ENCODE measurements at regions not wholly inside any gene's neighbourhood (a gene's known extent, or its start where the extent isn't known, plus 50 kb on each side); places are given as distances from the start of the nearest gene placed in this dataset.

DNA sequence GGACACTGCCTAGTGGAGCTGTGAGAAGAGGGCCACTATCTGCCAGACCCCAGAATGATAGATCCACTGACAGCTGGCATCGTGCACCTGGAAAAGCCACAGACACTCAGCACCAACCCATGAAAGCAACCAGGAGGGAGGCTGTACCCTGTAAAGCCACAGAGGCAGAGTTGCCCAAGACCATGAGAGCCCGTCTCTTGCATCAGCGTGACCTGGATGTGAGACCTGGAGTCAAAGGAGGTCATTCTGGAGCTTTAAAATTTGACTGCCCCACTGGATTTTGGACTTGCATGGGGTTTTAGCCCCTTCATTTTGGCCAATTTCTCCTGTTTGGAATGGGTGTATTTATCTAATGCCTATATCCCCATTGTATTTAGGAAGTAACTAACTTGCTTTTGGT is 83.5 kb upstream of the P3H2 start (continued):
- TF ChIP-seq, protein P1, sequence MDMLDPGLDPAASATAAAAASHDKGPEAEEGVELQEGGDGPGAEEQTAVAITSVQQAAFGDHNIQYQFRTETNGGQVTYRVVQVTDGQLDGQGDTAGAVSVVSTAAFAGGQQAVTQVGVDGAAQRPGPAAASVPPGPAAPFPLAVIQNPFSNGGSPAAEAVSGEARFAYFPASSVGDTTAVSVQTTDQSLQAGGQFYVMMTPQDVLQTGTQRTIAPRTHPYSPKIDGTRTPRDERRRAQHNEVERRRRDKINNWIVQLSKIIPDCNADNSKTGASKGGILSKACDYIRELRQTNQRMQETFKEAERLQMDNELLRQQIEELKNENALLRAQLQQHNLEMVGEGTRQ (CRISPR knock-in tag; IDR thresholded peaks at IDR 0.05): no peak

DNA sequence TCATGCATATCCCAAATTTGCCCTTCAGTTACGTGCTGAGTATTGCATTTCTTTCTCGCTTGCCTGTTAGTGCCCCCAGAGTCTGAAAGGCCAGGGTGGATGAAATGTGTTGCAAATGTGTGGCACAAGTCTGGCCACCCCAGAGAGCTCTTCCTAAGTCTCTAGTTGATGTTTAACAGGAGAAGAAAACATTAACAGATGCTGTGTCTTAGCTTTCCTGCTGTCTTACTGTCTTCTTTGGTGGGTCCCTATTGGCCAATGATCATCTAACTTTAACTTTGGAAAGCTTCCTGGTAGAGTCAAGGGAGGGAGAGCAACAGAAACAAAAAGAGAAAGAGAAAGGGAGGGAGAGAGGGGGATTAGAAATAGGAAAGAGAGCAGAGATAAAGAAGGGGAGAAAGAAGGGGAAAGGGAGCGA is 76.7 kb upstream of the P3H2 start:
- Histone ChIP-seq H3K79me2 (ENCODE audit: control insufficient read depth, insufficient read depth, low read length) (no peaks in the 10 kb centered on the region), H3K27me3 (ENCODE audit: control insufficient read depth in 2 of 2, insufficient read depth in 2 of 2, low read length in 2 of 2) (no peaks in the 10 kb centered on the region), H2AFZ (ENCODE audit: low read depth, low read length) (no peak overlapping the region), H3K4me1 (replicated peaks in 1 of 2; ENCODE audit: control insufficient read depth in 2 of 2, insufficient read depth in 2 of 2, low read length in 2 of 2) (no peaks in the 10 kb centered on the region), H3K27ac (ENCODE audit: extremely low read depth, low read depth, low read length) (no peak overlapping the region), H4K20me1 (replicated peaks; ENCODE audit: control insufficient read depth, insufficient read depth, low read length) (no peaks in the 10 kb centered on the region), H3K4me2 (ENCODE audit: insufficient read depth, low read length) (no peak overlapping the region), H3K9me3 (replicated peaks; ENCODE audit: control insufficient read depth, insufficient read depth, low read depth, low read length) (no peaks in the 10 kb centered on the region), H3K9ac (ENCODE audit: insufficient read depth in 1 of 2, low read depth in 2 of 2, low read length in 2 of 2) (no peak overlapping the region), H3K9me1 (ENCODE audit: control insufficient read depth, insufficient read depth, low read length) (no peaks in the 10 kb centered on the region), H3K4me3 (no peak overlapping the region), H3K36me3 (ENCODE audit: control insufficient read depth, insufficient read depth, low read length) (no peaks in the 10 kb centered on the region)
- FAIRE-seq (no peak), ATAC-seq (no peak), DNase-seq (ENCODE audit: extremely low read depth in 1 of 4, low spot score in 3 of 4) (no peak)
- BruUV-seq (replicated peaks): no TSS peak
- TF ChIP-seq ATF1 (CRISPR knock-in tag; IDR thresholded peaks at IDR 0.05): no peak
- no peak for TF ChIP-seq ATF1 (tag; IDR thresholded peaks at IDR 0.05)
- no peak for TF ChIP-seq PTTG1 (tag; IDR thresholded peaks at IDR 0.05; ENCODE audit: low read depth)
- intact Hi-C loops (cut with micrococcal nuclease): no loop called here
- WGBS (ENCODE audit: insufficient coverage, low coverage, missing lambda C conversion rate): 3% methylated on average over 2 of the region's 3 CpGs
- in situ Hi-C loops (cut with MboI): no loop called here
- ChIA-PET POLR2A (no interaction called here), CTCF (ENCODE audit: low intra/inter-chr PET ratio) (no interaction called here)

- no peak for FAIRE-seq
- Histone ChIP-seq H3K9me3 (replicated peaks; ENCODE audit: control insufficient read depth, insufficient read depth, low read depth, low read length) (no peaks in the 10 kb centered on the region), H3K4me3 (no peak overlapping the region), H3K27me3 (ENCODE audit: control insufficient read depth in 2 of 2, insufficient read depth in 2 of 2, low read length in 2 of 2) (no peaks in the 10 kb centered on the region), H4K20me1 (replicated peaks; ENCODE audit: control insufficient read depth, insufficient read depth, low read length) (no peaks in the 10 kb centered on the region), H3K79me2 (ENCODE audit: control insufficient read depth, insufficient read depth, low read length) (no peaks in the 10 kb centered on the region), H2AFZ (ENCODE audit: low read depth, low read length) (no peak overlapping the region), H3K9me1 (ENCODE audit: control insufficient read depth, insufficient read depth, low read length) (no peaks in the 10 kb centered on the region), H3K27ac (ENCODE audit: extremely low read depth, low read depth, low read length) (no peak overlapping the region), H3K4me1 (replicated peaks in 1 of 2; ENCODE audit: control insufficient read depth in 2 of 2, insufficient read depth in 2 of 2, low read length in 2 of 2) (no peaks in the 10 kb centered on the region), H3K36me3 (ENCODE audit: control insufficient read depth, insufficient read depth, low read length) (no peaks in the 10 kb centered on the region), H3K9ac (ENCODE audit: insufficient read depth in 1 of 2, low read depth in 2 of 2, low read length in 2 of 2) (no peak overlapping the region), H3K4me2 (ENCODE audit: insufficient read depth, low read length) (no peak overlapping the region)
- 0% methylated on average over 3 of the region's 3 CpGs for WGBS (ENCODE audit: insufficient coverage, low coverage, missing lambda C conversion rate)
- in situ Hi-C loops (cut with MboI) (no loop called here), intact Hi-C loops (cut with micrococcal nuclease) (no loop called here)
- BruUV-seq (replicated peaks): no TSS peak
- ChIA-PET POLR2A (no interaction called here), CTCF (ENCODE audit: low intra/inter-chr PET ratio) (no interaction called here)
- ATAC-seq: no peak
- DNase-seq (ENCODE audit: extremely low read depth in 1 of 4, low spot score in 3 of 4): no peak
- TF ChIP-seq HBP1 (CRISPR knock-in tag; IDR thresholded peaks at IDR 0.05) (no peak), ZKSCAN1 (IDR thresholded peaks at IDR 0.05; ENCODE audit: low read depth, low read length) (no peak), ARHGAP35 (IDR thresholded peaks at IDR 0.05; ENCODE audit: partially characterized antibody) (no peak), RBM34 (IDR thresholded peaks at IDR 0.05; ENCODE audit: borderline replicate concordance, insufficient read depth, low read length) (no peak), BHLHE40 (IDR thresholded peaks at IDR 0.05; ENCODE audit: low read length) (no peak), THRB (CRISPR knock-in tag; conservative IDR thresholded peaks at IDR 0.05) (no peak)
- TF ChIP-seq, protein P2, sequence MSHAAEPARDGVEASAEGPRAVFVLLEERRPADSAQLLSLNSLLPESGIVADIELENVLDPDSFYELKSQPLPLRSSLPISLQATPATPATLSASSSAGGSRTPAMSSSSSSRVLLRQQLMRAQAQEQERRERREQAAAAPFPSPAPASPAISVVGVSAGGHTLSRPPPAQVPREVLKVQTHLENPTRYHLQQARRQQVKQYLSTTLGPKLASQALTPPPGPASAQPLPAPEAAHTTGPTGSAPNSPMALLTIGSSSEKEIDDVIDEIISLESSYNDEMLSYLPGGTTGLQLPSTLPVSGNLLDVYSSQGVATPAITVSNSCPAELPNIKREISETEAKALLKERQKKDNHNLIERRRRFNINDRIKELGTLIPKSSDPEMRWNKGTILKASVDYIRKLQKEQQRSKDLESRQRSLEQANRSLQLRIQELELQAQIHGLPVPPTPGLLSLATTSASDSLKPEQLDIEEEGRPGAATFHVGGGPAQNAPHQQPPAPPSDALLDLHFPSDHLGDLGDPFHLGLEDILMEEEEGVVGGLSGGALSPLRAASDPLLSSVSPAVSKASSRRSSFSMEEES (CRISPR knock-in tag; IDR thresholded peaks at IDR 0.05): no peak
Measured at GRCh38 chr3:190194506-190194905, 73.8 kb upstream of the P3H2 start.

All from K562 (cell line).